Thyroid gland (tissue), 4 donors: ENCODE measurements at regions not wholly inside any gene's neighbourhood (a gene's known extent, or its start where the extent isn't known, plus 50 kb on each side); places are given as distances from the start of the nearest gene placed in this dataset.

Experiments used
- CTCF ChIP-seq, 6 experiments: fragments of 200-600 bp in 3 of 6; fragments of 450-650 bp in 3 of 6; sonication (generic) in 3 of 6; IDR thresholded peaks; one replicate each; pipeline ENCODE4 v1.5.1; 2016 to 2019; ENCODE audit warnings: antibody characterized with exemption in 6 of 6, mild to moderate bottlenecking in 2 of 6, inconsistent platforms in 1 of 6, moderate library complexity in 1 of 6
- POLR2A ChIP-seq, 2 donors: fragments of 450-650 bp; IDR thresholded peaks; one replicate each; pipeline ENCODE4 v1.6.1; 2017; ENCODE audit warnings: antibody characterized with exemption in 2 of 2, mild to moderate bottlenecking in 2 of 2, moderate library complexity in 1 of 2

GRCh38 chr7:121591926-121592325, 195.8 kb upstream of the FAM3C start:
- TF ChIP-seq CTCF (IDR thresholded peaks at IDR 0.05) (no peak), POLR2A (IDR thresholded peaks at IDR 0.05) (no peak)
